Activated T-helper 2 cell treated with anti-CD3 and anti-CD28 coated beads, Interferon-gamma antibody, Interleukin-2, Interleukin-4, amounts not matched to agents 10 μg/mL and 5 μg/mL and 100 μg/mL, durations not matched to agents 14 hours and 24 hours and 36 hours (primary cell): ENCODE measurements at regions not wholly inside any gene's neighbourhood (a gene's known extent, or its start where the extent isn't known, plus 50 kb on each side); places are given as distances from the start of the nearest gene placed in this dataset.

ENCODE experiments used
- DNase-seq: peaks from one replicate; pipeline ENCODE4 v3.0.0; 2021; ENCODE audit warnings: low spot score
- H3K27ac Mint-ChIP-seq: one replicate; pipeline ENCODE4 v1.8.0; 2021; ENCODE audit warnings: mixed read lengths
- H3K27me3 Mint-ChIP-seq: one replicate; pipeline ENCODE4 v1.8.0; 2021; ENCODE audit warnings: low read depth, mixed read lengths
- H3K36me3 Mint-ChIP-seq: one replicate; pipeline ENCODE4 v1.8.0; 2021; ENCODE audit warnings: low read depth, mixed read lengths
- H3K4me1 Mint-ChIP-seq: one replicate; pipeline ENCODE4 v1.8.0; 2021; ENCODE audit warnings: low read depth, mixed read lengths
- H3K4me3 Mint-ChIP-seq: one replicate; pipeline ENCODE4 v1.8.0; 2021; ENCODE audit warnings: low read depth, mild to moderate bottlenecking, moderate library complexity, mixed read lengths
- H3K9me3 Mint-ChIP-seq: one replicate; pipeline ENCODE4 v1.8.0; 2021; ENCODE audit warnings: mixed read lengths
- intact Hi-C: fragments of 100-400 bp; cut with micrococcal nuclease; formaldehyde crosslinking; loops from one replicate; pipeline ENCODE4 v1.15.1; 2023

DNA sequence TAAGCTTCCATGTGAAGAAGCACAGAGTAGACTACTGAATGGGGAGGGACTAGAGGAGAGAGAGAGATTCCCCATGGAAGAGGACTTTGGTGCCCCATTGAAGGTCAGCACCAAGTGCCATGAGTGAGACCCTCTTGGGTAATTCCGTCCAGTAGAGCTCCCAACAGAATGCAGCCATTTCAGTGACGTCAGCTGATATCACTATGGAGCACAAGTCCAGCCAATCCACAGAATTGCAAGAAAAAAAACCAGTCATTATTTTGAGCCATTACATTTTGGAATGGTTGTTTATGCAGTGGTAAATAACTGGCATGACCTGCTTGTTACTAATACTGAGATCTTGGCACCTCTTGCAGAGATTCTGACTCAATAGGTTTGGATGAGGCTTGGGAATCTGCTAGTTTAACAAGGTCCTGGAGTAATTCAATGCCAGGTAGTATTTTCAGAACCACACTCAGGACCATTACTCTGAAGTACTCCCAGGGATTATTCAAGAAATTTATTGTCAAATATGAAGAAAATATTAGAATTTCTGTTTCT lies 52.6 kb upstream of the SP8 start:
- H3K27me3 Mint-ChIP-seq: no peaks in the 10 kb centered on the region
- H3K4me3 Mint-ChIP-seq: no peak overlapping the region
- intact Hi-C loops: no loop called here
- H3K4me1 Mint-ChIP-seq: no peaks in the 10 kb centered on the region
- H3K27ac Mint-ChIP-seq: no peak overlapping the region
- DNase-seq: no peak
- no peaks in the 10 kb centered on the region for H3K36me3 Mint-ChIP-seq
- H3K9me3 Mint-ChIP-seq: no peaks in the 10 kb centered on the region

DNA sequence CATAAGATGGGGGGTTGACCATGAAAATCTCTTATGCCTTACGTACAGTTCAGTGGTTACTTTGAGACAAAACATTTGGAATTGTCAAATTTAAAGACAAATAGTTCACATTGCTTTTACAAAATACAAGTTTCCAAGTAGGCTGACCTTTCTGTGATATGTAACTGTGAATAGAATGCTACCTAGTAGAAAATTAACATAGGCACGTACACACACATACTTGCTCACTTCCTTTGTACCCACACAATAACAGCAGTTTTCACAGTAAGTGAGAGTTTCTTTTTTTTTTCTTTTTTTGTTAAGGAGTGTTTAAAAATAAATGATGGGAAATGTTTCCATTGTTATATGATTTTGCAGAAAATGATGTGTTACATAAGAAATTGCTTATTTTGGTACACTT lies 53.3 kb upstream of the SP8 start:
- Mint-ChIP-seq H3K4me1 (no peaks in the 10 kb centered on the region), H3K27me3 (no peaks in the 10 kb centered on the region), H3K27ac (no peak overlapping the region), H3K4me3 (no peak overlapping the region), H3K36me3 (no peaks in the 10 kb centered on the region), H3K9me3 (no peaks in the 10 kb centered on the region)
- intact Hi-C loops: no loop called here
- no peak for DNase-seq

DNA sequence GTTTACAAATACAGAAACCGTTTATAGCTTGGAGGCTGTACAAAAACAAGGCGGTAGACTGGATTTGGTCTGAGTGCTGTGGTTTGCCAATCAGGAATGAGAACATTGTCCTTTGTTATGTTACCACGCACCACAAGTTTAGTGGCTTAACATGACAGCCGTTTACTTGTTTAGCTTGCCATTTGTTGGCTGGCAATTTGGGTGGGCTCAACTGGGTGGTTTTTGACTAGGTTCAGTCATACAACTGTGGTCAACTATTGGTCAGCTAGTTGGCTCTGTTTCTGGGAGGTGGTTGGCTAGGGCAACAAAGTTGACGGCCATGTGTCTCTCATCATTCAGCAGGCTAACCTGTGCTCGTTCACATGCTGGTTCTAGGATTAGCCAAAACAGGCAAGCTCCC lies 60.1 kb upstream of the SP8 start:
- H3K27me3 Mint-ChIP-seq: no peaks in the 10 kb centered on the region
- no peak overlapping the region for H3K27ac Mint-ChIP-seq
- no peak for DNase-seq
- no peaks in the 10 kb centered on the region for H3K4me1 Mint-ChIP-seq
- H3K4me3 Mint-ChIP-seq: no peak overlapping the region
- no peaks in the 10 kb centered on the region for H3K36me3 Mint-ChIP-seq
- intact Hi-C loops: no loop called here
- H3K9me3 Mint-ChIP-seq: no peaks in the 10 kb centered on the region

DNA sequence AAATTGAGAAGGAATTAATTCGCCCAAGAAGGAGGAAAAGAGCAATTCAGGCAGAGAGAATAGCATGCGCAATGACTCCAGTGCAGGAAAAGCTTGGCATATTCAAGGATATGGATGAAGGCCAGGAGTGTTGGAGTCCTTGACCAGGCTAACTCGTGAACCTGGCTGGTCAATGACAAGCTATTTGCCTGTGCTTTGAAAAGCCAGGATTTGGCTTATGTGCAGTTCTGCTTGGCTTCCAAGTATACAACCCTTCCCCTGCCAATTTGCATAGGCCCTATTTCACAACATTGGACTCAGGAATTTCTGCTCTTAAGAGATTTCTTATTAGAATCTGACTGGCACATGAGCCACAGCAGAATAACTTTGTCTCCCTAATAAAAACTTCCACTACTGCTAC lies 72.3 kb upstream of the SP8 start:
- intact Hi-C loops: no loop called here
- Mint-ChIP-seq H3K4me1 (no peaks in the 10 kb centered on the region), H3K27ac (no peak overlapping the region), H3K9me3 (no peaks in the 10 kb centered on the region), H3K27me3 (no peaks in the 10 kb centered on the region), H3K4me3 (no peak overlapping the region), H3K36me3 (no peaks in the 10 kb centered on the region)
- DNase-seq: no peak

DNA sequence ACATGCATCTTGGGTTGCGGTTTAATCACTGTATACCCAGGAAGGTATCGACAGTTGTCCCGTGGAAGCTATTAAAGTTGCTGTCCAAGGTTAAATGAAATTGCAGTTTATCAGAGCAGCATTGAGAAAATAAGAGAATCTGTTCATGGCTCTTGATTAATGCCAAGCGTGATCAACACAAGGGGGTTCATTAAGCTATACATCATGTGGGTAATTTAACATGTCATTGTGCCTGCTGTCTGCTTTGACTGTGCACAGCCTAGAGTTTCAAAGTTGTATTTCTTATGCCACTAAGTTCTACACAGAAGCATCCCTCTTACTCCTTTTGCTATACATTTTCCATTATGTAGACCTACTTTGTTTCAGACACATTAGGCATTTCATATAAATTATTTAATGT lies 74.8 kb upstream of the SP8 start:
- DNase-seq: no peak
- H3K4me3 Mint-ChIP-seq: no peak overlapping the region
- no peaks in the 10 kb centered on the region for H3K36me3 Mint-ChIP-seq
- H3K9me3 Mint-ChIP-seq: no peaks in the 10 kb centered on the region
- intact Hi-C loops: no loop called here
- no peaks in the 10 kb centered on the region for H3K27me3 Mint-ChIP-seq
- no peak overlapping the region for H3K27ac Mint-ChIP-seq
- no peaks in the 10 kb centered on the region for H3K4me1 Mint-ChIP-seq

DNA sequence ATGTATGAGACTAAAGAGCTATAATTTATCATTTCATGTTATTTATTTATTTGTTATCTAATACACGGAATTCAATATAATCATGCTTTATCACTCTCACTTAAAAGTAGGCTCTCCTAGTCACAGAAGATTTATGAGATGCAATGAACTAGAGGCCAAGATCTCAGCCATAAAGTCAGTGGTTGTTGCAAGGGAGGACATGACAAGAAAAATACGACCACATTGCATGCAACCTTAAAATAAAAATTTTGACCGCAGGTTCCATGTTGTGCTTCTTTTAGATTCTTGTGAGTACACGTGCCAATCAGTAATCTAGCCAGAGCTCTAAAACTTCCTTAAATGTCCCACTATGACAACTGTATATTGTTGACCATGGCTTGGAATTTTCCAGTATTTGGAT lies 75.9 kb upstream of the SP8 start:
- Mint-ChIP-seq H3K4me1 (no peaks in the 10 kb centered on the region), H3K27ac (no peak overlapping the region), H3K9me3 (no peaks in the 10 kb centered on the region), H3K36me3 (no peaks in the 10 kb centered on the region), H3K4me3 (no peak overlapping the region), H3K27me3 (no peaks in the 10 kb centered on the region)
- intact Hi-C loops: no loop called here
- no peak for DNase-seq

DNA sequence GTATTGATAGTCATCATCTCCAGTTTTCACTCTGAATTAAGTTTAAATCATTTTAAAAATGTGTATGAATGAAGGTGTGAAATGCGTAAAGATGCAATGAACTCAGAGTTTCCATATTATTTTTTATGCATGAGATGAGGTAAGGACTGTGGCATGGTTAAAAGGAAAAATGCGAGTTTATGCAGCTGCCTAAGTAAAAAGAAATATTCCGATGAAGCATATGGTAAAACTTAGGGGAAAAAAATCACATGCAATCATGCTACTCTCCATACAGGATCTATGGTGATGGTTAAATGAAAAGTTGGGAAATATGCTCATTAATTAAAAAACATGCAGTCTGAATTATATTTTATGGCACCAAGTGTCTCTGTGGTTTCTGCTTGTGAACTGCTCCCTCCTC lies 77.5 kb upstream of the SP8 start:
- Mint-ChIP-seq H3K27me3 (no peaks in the 10 kb centered on the region), H3K27ac (no peak overlapping the region), H3K4me1 (no peaks in the 10 kb centered on the region), H3K4me3 (no peak overlapping the region), H3K9me3 (no peaks in the 10 kb centered on the region), H3K36me3 (no peaks in the 10 kb centered on the region)
- DNase-seq: no peak
- intact Hi-C loops: no loop called here

DNA sequence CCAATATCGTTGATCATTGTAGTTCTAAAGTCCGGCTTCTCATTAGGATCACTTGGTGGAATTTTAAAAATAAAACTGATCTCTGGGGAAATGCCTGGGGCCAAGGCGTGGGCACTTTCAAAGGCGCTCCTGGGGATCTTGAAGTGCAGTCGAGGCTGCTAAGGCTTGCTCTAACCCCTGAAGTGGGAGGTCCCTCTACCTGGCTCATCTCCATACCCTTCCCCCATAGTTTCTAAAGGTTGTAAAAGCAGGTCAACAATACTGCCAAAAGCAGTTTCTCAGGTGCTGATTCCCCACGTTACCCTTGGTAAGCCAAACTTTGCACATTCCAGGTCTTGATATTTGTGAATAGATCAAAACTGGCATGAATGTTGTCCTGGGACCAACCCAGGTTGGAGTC lies 79.0 kb upstream of the SP8 start:
- no peaks in the 10 kb centered on the region for H3K27me3 Mint-ChIP-seq
- H3K36me3 Mint-ChIP-seq: no peaks in the 10 kb centered on the region
- no peak overlapping the region for H3K27ac Mint-ChIP-seq
- intact Hi-C loops: no loop called here
- no peak overlapping the region for H3K4me3 Mint-ChIP-seq
- H3K9me3 Mint-ChIP-seq: no peaks in the 10 kb centered on the region
- no peak for DNase-seq
- no peaks in the 10 kb centered on the region for H3K4me1 Mint-ChIP-seq

DNA sequence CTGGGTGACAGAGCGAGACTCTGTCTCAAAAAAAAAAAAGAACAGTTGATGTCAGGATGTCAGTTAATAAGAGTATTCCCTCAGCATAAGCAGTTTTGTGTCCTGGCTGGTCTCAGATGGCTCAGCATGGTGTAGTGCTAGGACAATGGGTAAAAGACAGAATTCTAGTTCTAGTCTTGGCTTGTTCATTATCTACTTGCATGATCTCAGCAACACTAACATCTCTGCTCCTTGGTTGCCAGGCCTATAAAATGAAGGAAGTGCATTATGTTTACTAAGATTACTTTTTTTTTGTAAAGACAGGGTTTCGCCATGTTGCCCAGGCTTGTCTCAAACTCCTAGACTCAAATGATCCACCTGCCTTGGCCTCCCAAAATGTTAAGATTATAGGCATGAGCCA lies 84.3 kb upstream of the SP8 start:
- Mint-ChIP-seq H3K27me3 (no peaks in the 10 kb centered on the region), H3K27ac (no peak overlapping the region), H3K4me1 (no peaks in the 10 kb centered on the region), H3K9me3 (no peaks in the 10 kb centered on the region), H3K4me3 (no peak overlapping the region), H3K36me3 (no peaks in the 10 kb centered on the region)
- intact Hi-C loops: no loop called here
- DNase-seq: no peak

DNA sequence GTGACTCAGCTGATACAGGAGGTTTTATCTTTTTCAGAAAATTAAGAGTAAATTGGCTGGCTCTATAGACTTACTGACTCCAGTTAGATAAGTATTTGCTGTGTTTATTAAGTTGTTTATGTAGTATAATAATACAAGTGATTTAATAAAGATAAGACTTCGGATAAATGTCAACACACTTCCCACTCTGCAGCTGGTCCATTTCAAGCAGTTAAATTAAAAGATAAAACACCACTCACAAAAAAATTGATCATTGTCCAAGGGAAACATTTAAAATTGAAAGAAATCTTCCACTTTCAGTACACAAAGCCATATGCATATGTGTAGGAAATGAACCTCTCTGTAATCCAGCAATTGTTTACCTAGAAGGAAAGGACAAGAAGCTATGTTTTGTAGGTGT lies 106.1 kb upstream of the SP8 start:
- Mint-ChIP-seq H3K9me3 (peaks cover 5% of the 10 kb centered on the region), H3K27ac (no peak overlapping the region)

DNA sequence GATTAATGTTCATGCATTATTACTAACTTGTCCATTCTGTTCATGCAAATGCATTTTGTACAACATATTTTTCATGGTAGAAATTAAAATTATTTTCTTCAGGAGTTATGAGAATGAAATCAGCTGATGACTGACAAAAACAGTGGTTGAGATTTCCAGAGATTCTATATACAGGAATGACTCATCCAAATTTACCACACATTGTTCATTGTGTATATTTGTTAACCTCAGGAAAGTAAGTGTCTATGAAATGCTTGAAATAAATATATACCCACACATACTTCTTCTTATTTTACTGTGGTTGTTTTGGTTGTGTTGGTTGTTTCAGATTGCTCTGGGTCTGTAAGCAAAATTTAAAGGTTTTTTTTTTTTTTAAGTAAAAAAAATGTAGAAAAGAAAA lies 108.1 kb upstream of the SP8 start:
- Mint-ChIP-seq H3K36me3 (no peaks in the 10 kb centered on the region), H3K4me3 (no peak overlapping the region), H3K27ac (no peak overlapping the region), H3K4me1 (no peaks in the 10 kb centered on the region), H3K27me3 (no peaks in the 10 kb centered on the region), H3K9me3 (no peaks in the 10 kb centered on the region)
- no peak for DNase-seq
- intact Hi-C loops: no loop called here

More for the DNA sequence above, 106.1 kb upstream of the SP8 start:
- H3K4me3 Mint-ChIP-seq: no peak overlapping the region
- intact Hi-C loops: no loop called here
- no peaks in the 10 kb centered on the region for H3K27me3 Mint-ChIP-seq
- DNase-seq: no peak
- no peaks in the 10 kb centered on the region for H3K36me3 Mint-ChIP-seq
- H3K4me1 Mint-ChIP-seq: no peaks in the 10 kb centered on the region

DNA sequence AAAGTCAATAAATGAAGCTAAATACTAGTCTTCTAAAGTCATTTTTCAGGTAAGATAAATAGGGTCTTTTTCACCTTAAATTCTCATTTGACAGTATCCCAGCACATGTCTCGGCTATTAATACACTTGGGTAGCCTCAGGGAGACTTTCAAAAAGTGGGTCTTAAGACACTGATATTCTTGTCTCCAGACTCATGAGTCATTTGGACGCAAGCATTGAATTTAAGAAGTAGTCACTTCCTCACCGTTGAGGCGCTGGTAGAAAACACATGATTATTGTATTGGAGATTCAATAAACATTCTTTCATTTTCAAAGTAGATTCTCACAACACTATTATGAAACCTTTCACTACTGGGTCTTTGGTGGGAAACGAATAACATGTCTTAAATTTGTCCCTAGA lies 108.9 kb upstream of the SP8 start:
- H3K27me3 Mint-ChIP-seq: no peaks in the 10 kb centered on the region
- no peaks in the 10 kb centered on the region for H3K9me3 Mint-ChIP-seq
- H3K4me1 Mint-ChIP-seq: no peaks in the 10 kb centered on the region
- intact Hi-C loops: no loop called here
- no peak overlapping the region for H3K4me3 Mint-ChIP-seq
- DNase-seq: no peak
- no peaks in the 10 kb centered on the region for H3K36me3 Mint-ChIP-seq
- no peak overlapping the region for H3K27ac Mint-ChIP-seq

DNA sequence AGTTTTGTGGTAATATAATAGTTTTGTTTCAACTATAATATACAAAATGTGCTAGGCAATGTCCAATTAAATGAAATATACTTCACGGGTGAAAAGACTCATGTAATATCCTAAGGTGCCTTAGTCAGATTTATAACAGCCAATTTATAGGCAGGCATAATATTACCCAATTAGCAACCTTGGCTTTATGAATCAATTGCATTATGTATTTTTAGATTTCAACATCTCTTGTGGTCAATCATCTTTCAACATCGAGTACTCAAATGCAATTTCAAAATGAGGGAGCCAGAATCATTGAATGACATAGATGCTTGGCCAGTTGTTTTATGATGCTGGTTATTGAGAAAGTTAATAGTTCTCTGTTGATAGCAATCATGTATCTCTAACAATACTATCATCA lies 110.3 kb upstream of the SP8 start:
- Mint-ChIP-seq H3K27me3 (no peaks in the 10 kb centered on the region), H3K4me1 (no peaks in the 10 kb centered on the region), H3K4me3 (no peak overlapping the region), H3K36me3 (no peaks in the 10 kb centered on the region), H3K9me3 (no peaks in the 10 kb centered on the region), H3K27ac (no peak overlapping the region)
- DNase-seq: no peak
- intact Hi-C loops: no loop called here

DNA sequence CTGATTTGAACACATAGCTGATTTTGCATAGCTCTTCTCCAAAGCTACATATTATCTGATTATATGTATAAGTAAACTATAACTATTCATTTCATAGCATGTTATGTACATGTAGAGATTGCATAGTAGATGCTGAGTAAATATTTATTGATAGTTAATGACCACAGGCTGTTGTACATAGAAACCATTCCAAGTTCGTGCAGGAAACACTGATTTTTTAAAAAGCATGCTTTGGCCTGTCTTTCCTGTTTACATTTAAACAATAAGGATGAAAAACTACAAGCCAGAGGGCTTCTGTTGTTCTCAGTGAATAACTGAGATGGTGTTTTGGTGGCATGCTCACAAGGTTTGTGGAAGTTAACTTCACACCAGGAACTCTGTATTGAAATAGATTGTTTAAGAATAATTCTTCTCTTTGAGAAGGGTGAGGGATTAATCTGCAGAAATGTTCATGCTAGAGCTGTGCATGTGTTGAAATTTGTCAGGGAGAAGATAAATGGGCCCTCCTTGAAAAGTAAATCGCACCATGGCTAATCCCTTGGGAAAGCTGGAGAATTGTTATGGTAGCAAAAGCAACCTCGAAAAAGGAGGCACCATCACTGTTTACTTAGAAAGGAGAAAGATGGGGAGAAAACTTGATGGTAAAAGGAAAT lies 120.2 kb upstream of the SP8 start:
- intact Hi-C loops: no loop called here
- H3K9me3 Mint-ChIP-seq: no peaks in the 10 kb centered on the region

More for the DNA sequence above, 120.2 kb upstream of the SP8 start:
- Mint-ChIP-seq H3K27me3 (no peaks in the 10 kb centered on the region), H3K27ac (no peak overlapping the region), H3K4me3 (no peak overlapping the region), H3K36me3 (no peaks in the 10 kb centered on the region), H3K4me1 (no peaks in the 10 kb centered on the region)
- DNase-seq: no peak
